Urothelium cell line (cell line): ENCODE measurements at regions not wholly inside any gene's neighbourhood (a gene's known extent, or its start where the extent isn't known, plus 50 kb on each side); places are given as distances from the start of the nearest gene placed in this dataset.
"Not testable (repeated sequence)": the region's sequence is repeated elsewhere in the genome, so short reads cannot be mapped to it uniquely, and the experiment has no call there.

Source experiments
- DNase-seq: peaks from one replicate; pipeline ENCODE4 v3.0.0; 2011; ENCODE audit warnings: low spot score, mixed read lengths
- FAIRE-seq: peaks from 2 replicates; lab custom pipeline; 2011; peaks lifted over from hg19 to GRCh38; lab: Jason Lieb, UNC

GRCh38 chr18:77369644-77370043 lies 120.0 kb downstream of the GALR1 start:
- no peak for DNase-seq
- no peak for FAIRE-seq

- DNase-seq, result no peak
- FAIRE-seq, result no peak
Observed at GRCh38 chr18:77373730-77374445, 124.2 kb downstream of the GALR1 start.

DNA sequence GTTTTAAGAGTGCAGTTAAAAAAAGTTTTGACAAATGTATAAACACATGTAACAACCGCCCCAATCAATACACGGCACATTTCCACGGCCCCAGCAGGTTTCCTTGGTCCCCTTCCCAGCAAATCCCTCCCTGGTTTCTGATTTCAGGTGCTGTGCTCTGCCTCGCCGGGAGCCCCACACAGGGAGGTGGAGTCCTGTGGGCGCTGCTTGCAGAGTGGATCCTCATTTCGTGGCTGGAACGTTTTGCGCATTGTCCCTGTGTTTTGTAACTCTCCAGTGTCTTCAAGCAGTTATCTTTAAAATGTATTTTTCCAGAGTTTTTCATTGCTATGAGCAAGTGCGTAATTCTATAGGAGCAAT lies 124.8 kb downstream of the GALR1 start:
- DNase-seq (no peak), FAIRE-seq (no peak)

DNA sequence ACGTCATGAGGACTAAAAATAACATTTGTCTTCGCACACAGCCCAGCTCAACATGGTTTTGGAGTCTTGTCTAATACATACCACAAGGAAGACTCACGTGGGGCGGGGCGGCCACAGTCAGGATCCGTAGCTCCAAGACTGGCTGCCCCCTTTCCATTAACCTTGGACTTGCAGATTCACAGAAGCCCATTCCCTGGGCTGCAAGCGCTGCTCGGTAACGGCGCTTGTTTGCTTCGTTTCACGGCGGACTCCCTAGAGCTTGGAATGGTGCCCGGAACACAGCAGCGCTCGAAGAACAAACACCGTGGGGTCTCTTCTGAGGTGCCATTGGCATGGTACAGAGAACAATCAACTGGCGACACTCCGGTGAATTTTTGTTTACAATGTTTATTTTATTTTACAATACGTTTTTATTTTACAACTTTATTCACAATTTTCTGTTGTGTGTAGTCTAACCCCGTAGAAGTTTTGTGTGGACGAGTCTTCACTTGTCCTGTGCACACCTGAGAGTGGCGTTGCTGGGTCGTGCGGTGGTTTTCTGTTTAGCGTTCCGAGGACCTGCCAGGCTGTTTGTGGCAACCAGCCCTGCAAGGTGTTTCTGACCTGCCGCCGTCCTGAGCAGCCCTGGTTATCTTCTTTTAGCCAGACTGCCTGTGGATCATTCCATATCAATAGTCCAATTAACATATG lies 126.5 kb downstream of the GALR1 start:
- FAIRE-seq (no peak), DNase-seq (peak; percentile 72)

- DNase-seq, result no peak
- FAIRE-seq, result no peak
Observed at GRCh38 chr18:77376733-77377094, 127.1 kb downstream of the GALR1 start.

- DNase-seq (no peak), FAIRE-seq (peak; percentile 59)
Observed at GRCh38 chr18:77377813-77378212, 128.2 kb downstream of the GALR1 start.

DNA sequence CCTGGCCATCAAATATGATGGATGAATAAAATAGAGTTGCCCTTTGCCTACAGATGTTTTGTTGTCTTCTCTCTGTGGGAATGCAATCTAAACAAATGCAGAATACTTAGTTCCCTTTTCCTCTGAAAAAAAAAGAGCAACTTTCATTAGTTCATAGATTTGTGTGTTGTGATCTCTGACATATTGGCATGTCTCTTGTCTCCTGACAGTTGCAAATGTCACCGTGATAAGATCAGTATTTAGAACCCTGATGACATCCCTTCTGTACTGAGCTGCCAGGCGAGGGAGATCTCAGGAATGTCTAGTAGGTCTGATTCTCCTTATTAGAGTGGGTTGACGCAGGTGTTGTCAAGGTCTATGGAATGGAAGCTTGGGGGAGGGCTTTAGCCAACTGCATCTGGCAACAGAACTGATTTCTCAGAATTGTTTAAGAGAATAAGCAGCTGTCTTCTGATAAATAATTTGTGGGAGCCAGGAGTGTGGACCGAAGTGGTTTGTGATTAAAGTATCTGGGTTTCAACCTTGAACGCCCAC lies 130.4 kb downstream of the GALR1 start:
- no peak for FAIRE-seq
- no peak for DNase-seq

- FAIRE-seq, result no peak
- DNase-seq, result no peak
Observed at GRCh38 chr18:77380695-77381094, 131.0 kb downstream of the GALR1 start.

GRCh38 chr18:77392321-77392720 lies 142.7 kb downstream of the GALR1 start:
- no peak for FAIRE-seq
- DNase-seq, result no peak

GRCh38 chr18:77393519-77393918 lies 143.9 kb downstream of the GALR1 start:
- FAIRE-seq (no peak), DNase-seq (no peak)

- no peak for FAIRE-seq
Observed at GRCh38 chr18:77395953-77396352, 146.3 kb downstream of the GALR1 start.

GRCh38 chr18:77397056-77397455 lies 147.4 kb downstream of the GALR1 start:
- DNase-seq (no peak), FAIRE-seq (no peak)

More at GRCh38 chr18:77395953-77396352, 146.3 kb downstream of the GALR1 start:
- DNase-seq, result no peak

- FAIRE-seq, result no peak
- DNase-seq, result no peak
Observed at GRCh38 chr18:77397617-77398016, 148.0 kb downstream of the GALR1 start.

GRCh38 chr18:77400561-77400960 lies 150.9 kb downstream of the GALR1 start:
- FAIRE-seq, result no peak
- DNase-seq, result no peak

DNA sequence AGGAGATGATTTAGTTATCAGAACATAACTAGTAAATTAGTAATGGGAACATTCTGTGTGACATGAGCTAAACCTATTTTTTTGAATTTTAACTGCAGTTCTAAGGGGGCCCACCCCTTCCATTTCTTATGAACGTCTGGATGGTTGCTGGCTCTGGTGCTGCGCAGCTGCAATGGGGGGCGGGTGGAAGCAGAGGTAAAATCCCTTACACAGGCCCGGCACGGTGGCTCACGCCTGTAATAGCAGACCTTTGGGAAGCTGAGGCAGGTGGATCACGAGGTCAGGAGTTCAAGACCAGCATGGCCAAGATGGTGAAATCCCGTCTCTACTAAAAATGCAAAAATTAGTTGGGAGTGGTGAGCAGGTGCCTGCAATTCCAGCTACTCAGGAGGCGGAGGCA lies 151.5 kb downstream of the GALR1 start:
- no peak for DNase-seq
- FAIRE-seq, result no peak

DNA sequence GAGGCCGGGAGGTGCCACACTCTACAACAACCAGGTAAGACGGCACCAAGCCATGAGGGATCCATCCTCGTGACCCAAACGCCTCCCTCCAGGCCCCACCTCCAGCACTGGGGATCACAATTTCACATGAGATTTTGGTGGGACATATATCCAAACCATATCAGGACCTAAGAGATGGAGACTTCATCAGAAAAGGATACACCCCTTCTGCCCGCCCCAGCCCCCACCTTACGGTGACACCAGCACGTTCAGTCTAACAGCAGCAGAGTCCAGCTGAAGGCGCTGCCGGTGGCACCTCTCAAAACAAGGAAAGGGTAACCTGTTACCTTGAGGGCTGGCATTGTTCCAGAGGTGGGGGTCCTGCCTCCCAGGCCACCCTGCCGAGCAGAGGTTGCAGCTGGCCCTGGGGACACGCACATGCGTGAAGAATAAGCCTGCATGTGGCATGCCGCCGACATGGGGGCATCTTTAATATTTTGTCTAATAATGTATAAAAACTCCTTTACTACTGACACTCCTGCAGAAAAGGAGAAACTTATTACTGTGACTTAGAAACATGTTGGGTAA lies 154.4 kb downstream of the GALR1 start:
- FAIRE-seq (no peak), DNase-seq (no peak)

- FAIRE-seq, result no peak
Observed at GRCh38 chr18:77405096-77405495, 155.4 kb downstream of the GALR1 start.

DNA sequence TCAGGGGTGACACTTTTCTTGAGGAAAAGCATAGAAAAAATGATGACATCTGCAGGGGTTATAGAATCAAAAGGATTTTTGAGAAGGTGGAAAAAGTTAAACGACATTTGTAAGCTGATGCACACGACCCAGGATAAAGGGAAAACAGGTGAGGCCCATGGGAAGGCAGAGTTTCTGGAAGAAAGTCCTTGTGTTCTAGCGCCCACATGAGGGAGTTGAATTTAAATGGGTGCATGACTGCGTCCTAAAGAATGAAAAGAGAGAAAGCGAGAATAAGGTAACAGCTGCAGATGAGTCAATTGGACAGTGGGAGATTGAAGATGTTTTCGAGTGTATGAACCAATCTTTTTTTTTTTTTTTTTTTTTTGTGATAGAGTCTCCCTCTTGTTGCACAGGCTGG lies 158.1 kb downstream of the GALR1 start:
- FAIRE-seq (no peak), DNase-seq (no peak)

More at GRCh38 chr18:77405096-77405495, 155.4 kb downstream of the GALR1 start:
- no peak for DNase-seq

- DNase-seq, FAIRE-seq: not testable (repeated sequence)
Observed at GRCh38 chr18:77421546-77421945, 171.9 kb downstream of the GALR1 start.

- FAIRE-seq, result no peak
Observed at GRCh38 chr18:77422974-77423867, 173.6 kb downstream of the GALR1 start.

DNA sequence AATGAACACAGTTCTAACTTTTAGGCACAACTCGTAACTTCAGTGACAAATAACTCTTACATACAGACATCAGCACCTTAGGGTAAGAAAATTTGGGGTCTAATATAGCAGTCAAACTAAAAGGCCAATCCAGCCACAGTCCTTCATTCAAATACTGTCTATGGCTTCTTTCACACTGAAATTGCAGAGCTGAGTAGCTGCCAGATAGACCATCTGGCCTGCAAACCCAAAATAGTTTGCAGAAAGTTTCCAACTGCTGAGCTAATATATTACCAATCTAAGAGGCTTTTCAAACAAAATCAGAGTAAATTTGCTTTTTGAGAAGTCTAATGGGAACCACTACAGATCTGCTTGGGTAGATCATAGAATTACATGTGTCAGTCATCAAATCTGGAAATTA lies 183.4 kb downstream of the GALR1 start:
- no peak for DNase-seq
- no peak for FAIRE-seq

More at GRCh38 chr18:77422974-77423867, 173.6 kb downstream of the GALR1 start:
- DNase-seq, result peak; percentile 20
